BLaER1 (cell line): ENCODE measurements at regions not wholly inside any gene's neighbourhood (a gene's known extent, or its start where the extent isn't known, plus 50 kb on each side); places are given as distances from the start of the nearest gene placed in this dataset.

Source experiments
- H3K27ac ChIP-seq: shearing (Covaris generic); formaldehyde crosslinking; 2 replicates; pipeline ENCODE4 v1.8.1; 2022
- H3K27me3 ChIP-seq: shearing (Covaris generic); formaldehyde crosslinking; 2 replicates; pipeline ENCODE4 v1.8.1; 2022
- H3K36me3 ChIP-seq: shearing (Covaris generic); formaldehyde crosslinking; 2 replicates; pipeline ENCODE4 v1.8.1; 2022
- H3K4me1 ChIP-seq: shearing (Covaris generic); formaldehyde crosslinking; 2 replicates; pipeline ENCODE4 v1.8.1; 2022
- H3K4me2 ChIP-seq: shearing (Covaris generic); formaldehyde crosslinking; 2 replicates; pipeline ENCODE4 v1.8.1; 2022
- H3K4me3 ChIP-seq: shearing (Covaris generic); formaldehyde crosslinking; 2 replicates; pipeline ENCODE4 v1.8.1; 2022
- H3K9ac ChIP-seq: shearing (Covaris generic); formaldehyde crosslinking; 2 replicates; pipeline ENCODE4 v1.8.1; 2022
- H3K9me3 ChIP-seq: shearing (Covaris generic); formaldehyde crosslinking; 2 replicates; pipeline ENCODE4 v1.8.1; 2022
- H4K20me1 ChIP-seq: shearing (Covaris generic); formaldehyde crosslinking; 2 replicates; pipeline ENCODE4 v1.8.1; 2022
- Cebpa-rat ChIP-seq: shearing (Covaris generic); IDR thresholded peaks from 2 replicates; pipeline ENCODE4 v1.8.1; 2022

DNA sequence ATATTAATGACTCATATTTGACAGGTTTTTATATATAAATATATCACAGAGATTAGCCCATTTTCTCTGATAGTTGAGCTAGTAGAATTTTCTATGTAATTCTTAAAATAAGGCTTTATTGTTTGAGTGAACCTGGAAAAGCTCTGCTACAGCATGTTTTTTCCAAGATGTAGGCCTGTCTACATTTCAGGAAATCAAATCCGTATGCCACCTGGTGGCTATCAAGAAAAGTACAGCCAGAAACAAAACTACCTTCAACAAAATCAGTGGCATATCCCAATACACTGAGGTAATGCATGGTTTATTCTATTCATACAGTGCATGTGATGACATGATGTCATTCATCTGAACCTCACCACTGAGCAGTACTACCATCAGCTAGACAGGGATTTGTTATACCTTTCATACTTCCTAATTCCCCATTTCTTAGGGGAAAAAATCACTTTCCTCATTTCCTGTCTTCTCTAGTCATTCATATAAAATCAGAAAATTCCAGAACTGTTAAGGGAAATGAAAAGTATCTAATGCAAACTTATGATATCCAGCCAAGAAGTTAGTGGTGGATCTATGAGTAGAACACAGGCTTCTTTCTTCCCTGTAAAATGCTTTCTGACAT, 310.4 kb upstream of the SYT4 start:
- no peaks in the 10 kb centered on the region for H3K27me3 ChIP-seq
- H3K4me3 ChIP-seq: no peak overlapping the region
- H4K20me1 ChIP-seq: no peaks in the 10 kb centered on the region
- H3K36me3 ChIP-seq: no peaks in the 10 kb centered on the region
- H3K4me1 ChIP-seq: no peaks in the 10 kb centered on the region
- H3K4me2 ChIP-seq: no peak overlapping the region
- no peaks in the 10 kb centered on the region for H3K9me3 ChIP-seq
- no peak overlapping the region for H3K9ac ChIP-seq
- no peak for TF ChIP-seq Cebpa-rat
- H3K27ac ChIP-seq: no peak overlapping the region

DNA sequence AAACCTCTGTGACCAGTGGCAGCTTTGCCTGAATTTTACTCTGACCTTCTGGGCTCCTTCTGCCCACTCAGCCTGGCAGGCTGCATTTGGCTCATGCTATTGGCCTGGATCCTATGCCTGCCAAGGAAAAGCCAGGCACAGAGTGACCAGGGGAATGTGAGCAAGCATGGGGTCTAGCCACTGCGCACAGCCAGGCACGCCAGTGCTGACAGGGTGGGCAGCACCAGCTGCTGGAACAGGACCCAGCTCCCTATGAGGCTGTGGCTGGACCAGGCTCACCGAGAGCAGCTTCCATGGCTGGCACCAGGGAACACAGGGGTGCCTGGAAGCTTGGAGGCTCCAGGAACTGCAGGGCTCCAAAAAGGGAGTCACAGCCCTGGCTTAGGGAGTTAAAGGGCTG, 311.5 kb upstream of the SYT4 start:
- Histone ChIP-seq H3K27ac (no peak overlapping the region), H3K36me3 (no peaks in the 10 kb centered on the region), H3K4me3 (no peak overlapping the region), H3K4me1 (no peaks in the 10 kb centered on the region), H4K20me1 (no peaks in the 10 kb centered on the region), H3K9me3 (no peaks in the 10 kb centered on the region), H3K9ac (no peak overlapping the region), H3K4me2 (no peak overlapping the region), H3K27me3 (no peaks in the 10 kb centered on the region)
- TF ChIP-seq Cebpa-rat: no peak

- H3K36me3 ChIP-seq: no peaks in the 10 kb centered on the region
- H4K20me1 ChIP-seq: no peaks in the 10 kb centered on the region
- no peak overlapping the region for H3K4me2 ChIP-seq
- no peaks in the 10 kb centered on the region for H3K9me3 ChIP-seq
- H3K9ac ChIP-seq: no peak overlapping the region
- H3K4me3 ChIP-seq: no peak overlapping the region
- no peak for TF ChIP-seq Cebpa-rat
- no peak overlapping the region for H3K27ac ChIP-seq
- H3K4me1 ChIP-seq: no peaks in the 10 kb centered on the region
- no peaks in the 10 kb centered on the region for H3K27me3 ChIP-seq
Measured at GRCh38 chr18:43589611-43590151, 312.4 kb upstream of the SYT4 start.

DNA sequence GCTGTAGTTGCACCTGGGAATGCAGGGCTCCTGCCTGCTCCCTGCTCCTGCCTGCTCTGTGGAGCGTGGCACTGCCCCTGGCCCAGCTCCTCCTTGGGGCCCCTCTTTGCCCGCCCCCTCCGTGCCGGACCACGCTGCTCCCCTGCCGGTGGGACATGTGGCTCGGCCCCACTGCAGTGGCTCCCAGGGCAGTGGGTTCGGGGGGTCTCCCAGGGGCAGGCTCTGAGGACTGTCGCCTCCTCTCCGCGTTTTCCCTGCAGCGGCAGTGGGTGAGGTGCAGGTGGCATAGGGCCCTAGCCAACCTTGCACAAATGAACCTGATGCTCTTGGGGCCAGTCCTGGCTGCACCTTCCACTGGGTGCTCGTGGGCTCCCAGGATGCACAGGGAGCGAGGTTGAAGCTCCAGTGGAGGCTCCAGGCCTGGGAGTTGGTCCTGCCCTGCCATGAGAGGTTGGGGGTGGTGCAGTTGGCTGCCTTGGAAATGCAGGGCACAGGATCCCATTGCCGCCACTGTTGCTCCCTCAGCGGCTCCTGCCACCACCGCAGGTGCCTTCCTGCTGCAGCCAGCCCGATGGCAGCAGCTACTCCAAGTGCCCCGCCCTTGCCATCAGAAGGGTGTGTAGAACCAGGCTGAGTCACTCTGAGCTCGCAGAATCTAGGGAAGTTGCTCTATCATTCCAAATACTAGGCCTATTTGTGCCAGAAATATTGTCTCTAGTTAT, 313.1 kb upstream of the SYT4 start:
- Histone ChIP-seq H3K9ac (no peak overlapping the region), H3K4me3 (no peak overlapping the region), H3K36me3 (no peaks in the 10 kb centered on the region), H4K20me1 (no peaks in the 10 kb centered on the region), H3K4me2 (no peak overlapping the region), H3K9me3 (no peaks in the 10 kb centered on the region), H3K4me1 (no peaks in the 10 kb centered on the region), H3K27ac (no peak overlapping the region), H3K27me3 (no peaks in the 10 kb centered on the region)
- no peak for TF ChIP-seq Cebpa-rat

GRCh38 chr18:43592269-43592668, 315.0 kb upstream of the SYT4 start:
- TF ChIP-seq Cebpa-rat: no peak
- Histone ChIP-seq H3K9ac (no peak overlapping the region), H3K27me3 (no peaks in the 10 kb centered on the region), H3K4me1 (no peaks in the 10 kb centered on the region), H3K27ac (no peak overlapping the region), H3K4me2 (no peak overlapping the region), H3K36me3 (no peaks in the 10 kb centered on the region), H3K9me3 (no peaks in the 10 kb centered on the region), H4K20me1 (no peaks in the 10 kb centered on the region), H3K4me3 (no peak overlapping the region)

DNA sequence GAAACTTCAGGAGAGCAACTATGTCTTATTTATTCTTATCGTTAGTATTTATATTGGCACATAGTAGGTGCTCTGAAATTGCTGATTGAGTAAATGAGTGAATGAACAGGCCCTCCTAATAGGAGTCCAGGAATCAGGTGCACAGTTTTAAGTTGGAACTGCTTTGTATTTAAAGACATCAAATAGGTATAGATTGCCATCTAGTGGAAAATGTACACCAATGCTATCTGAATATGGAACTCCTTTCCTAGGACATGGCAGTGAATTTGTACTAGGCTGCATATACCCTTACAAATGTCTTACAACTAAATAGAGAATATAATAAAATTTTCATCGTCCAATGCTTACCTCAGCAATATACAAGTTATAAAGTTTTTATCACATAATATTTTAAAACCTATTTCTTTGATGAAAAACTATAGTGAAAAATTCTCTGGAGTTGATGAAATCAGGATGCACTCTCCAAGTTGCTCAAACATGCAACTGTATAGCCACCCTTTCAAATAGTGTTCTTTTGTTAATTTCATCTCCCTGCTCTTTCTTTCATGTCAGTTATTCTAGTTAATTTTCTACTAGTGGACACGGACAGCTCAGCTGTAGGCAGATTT, 318.9 kb upstream of the SYT4 start:
- no peak for TF ChIP-seq Cebpa-rat
- Histone ChIP-seq H3K4me3 (no peak overlapping the region), H3K27ac (no peak overlapping the region), H3K4me2 (no peak overlapping the region), H3K36me3 (no peaks in the 10 kb centered on the region), H4K20me1 (no peaks in the 10 kb centered on the region), H3K4me1 (no peaks in the 10 kb centered on the region), H3K27me3 (no peaks in the 10 kb centered on the region), H3K9ac (no peak overlapping the region), H3K9me3 (no peaks in the 10 kb centered on the region)

DNA sequence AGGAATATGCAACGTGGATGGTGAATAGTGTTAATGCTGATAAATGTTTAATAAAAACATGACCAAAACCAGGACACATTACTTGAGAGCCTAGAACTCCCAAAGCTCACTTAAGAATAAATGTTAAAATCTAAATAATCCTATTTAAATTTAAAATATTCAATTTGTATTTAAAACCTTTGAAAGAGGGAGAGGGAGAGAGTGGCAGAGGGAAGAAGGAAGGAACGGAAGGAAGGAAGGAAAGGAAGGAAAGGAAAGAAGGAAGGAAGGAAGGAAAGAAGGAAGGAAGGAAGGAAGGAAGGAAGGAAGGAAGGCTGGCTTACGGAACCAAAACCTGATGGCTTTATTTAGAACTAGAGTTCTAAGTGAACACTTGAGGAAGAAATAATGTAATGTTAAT, 324.1 kb upstream of the SYT4 start:
- Histone ChIP-seq H3K9me3 (peaks cover 21% of the 10 kb centered on the region), H3K27ac (no peak overlapping the region), H3K4me1 (no peaks in the 10 kb centered on the region), H4K20me1 (no peaks in the 10 kb centered on the region), H3K9ac (no peak overlapping the region), H3K4me3 (no peak overlapping the region), H3K4me2 (no peak overlapping the region), H3K27me3 (no peaks in the 10 kb centered on the region), H3K36me3 (no peaks in the 10 kb centered on the region)
- TF ChIP-seq Cebpa-rat: no peak

DNA sequence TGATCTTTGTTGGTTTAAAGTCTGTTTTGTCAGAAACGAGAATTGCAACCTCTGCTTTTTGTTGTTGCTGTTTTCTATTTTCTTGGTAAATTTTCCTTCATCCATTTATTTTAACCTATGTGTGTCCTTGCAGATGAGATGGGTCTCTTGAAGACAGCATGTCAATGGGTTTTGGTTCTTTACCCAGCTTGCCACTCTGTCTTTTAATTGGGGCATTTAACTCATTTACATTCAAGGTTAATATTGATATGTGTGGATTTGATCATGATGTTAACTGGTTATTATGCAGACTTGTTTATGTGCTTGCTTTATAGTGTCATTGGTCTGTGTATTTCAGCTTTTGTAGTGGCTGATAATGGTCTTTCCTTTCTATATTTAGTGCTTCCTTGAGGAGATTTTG, 327.9 kb upstream of the SYT4 start:
- H4K20me1 ChIP-seq: no peaks in the 10 kb centered on the region
- H3K27ac ChIP-seq: no peak overlapping the region
- H3K9me3 ChIP-seq: peaks cover 27% of the 10 kb centered on the region
- H3K36me3 ChIP-seq: no peaks in the 10 kb centered on the region
- H3K9ac ChIP-seq: no peak overlapping the region
- H3K4me2 ChIP-seq: no peak overlapping the region
- H3K27me3 ChIP-seq: no peaks in the 10 kb centered on the region
- no peak overlapping the region for H3K4me3 ChIP-seq
- no peak for TF ChIP-seq Cebpa-rat
- no peaks in the 10 kb centered on the region for H3K4me1 ChIP-seq

DNA sequence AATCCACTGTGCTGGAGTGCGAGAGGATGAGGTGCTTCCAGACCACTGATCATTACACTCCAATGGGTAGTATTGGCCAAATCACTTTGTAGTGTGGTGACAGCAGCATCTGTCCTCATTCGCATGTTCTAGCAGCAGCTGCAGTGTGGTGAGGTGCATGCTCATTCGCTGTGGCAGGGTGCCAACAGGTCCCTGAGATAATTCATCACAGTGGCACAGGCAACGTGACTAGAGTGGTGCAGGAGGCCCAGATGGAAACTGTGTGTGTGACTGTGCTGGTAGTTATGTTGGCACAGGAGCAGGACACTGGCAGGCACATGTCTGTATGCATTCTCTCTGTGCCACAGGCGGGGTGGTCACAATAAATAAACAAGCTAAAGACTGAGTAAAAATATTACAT, 329.5 kb upstream of the SYT4 start:
- no peak overlapping the region for H3K27ac ChIP-seq
- H4K20me1 ChIP-seq: no peaks in the 10 kb centered on the region
- H3K4me2 ChIP-seq: no peak overlapping the region
- H3K27me3 ChIP-seq: no peaks in the 10 kb centered on the region
- no peak overlapping the region for H3K4me3 ChIP-seq
- no peak overlapping the region for H3K9ac ChIP-seq
- H3K4me1 ChIP-seq: no peaks in the 10 kb centered on the region
- H3K36me3 ChIP-seq: no peaks in the 10 kb centered on the region
- TF ChIP-seq Cebpa-rat: no peak
- peaks cover 27% of the 10 kb centered on the region for H3K9me3 ChIP-seq

DNA sequence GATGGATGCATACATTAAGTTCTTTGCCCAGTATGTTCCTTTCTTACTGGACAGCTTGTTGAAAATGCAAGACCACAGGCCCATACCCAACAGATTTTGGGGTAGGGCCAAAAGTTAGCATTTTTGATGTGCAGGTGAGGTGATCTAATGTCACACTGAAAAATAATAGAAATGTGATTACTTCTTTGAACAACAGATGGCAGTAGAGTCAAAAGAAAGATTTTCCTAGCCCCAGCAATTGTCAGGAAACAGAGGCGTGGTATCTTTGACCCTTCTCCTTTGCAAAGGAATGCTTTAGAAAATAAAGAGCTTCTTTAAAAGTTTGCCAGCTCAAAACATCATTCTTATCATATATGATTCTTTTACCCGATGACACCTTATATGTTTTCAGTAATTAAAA, 343.6 kb upstream of the SYT4 start:
- no peaks in the 10 kb centered on the region for H3K9me3 ChIP-seq

More for the DNA sequence above, 343.6 kb upstream of the SYT4 start:
- H3K36me3 ChIP-seq: no peaks in the 10 kb centered on the region
- no peaks in the 10 kb centered on the region for H4K20me1 ChIP-seq
- H3K4me2 ChIP-seq: no peak overlapping the region
- no peak overlapping the region for H3K27ac ChIP-seq
- no peaks in the 10 kb centered on the region for H3K4me1 ChIP-seq
- no peaks in the 10 kb centered on the region for H3K27me3 ChIP-seq
- TF ChIP-seq Cebpa-rat: no peak
- H3K4me3 ChIP-seq: no peak overlapping the region
- no peak overlapping the region for H3K9ac ChIP-seq
